ENCODE measurements at regions not wholly inside any gene's neighbourhood (a gene's known extent, or its start where the extent isn't known, plus 50 kb on each side); places are given as distances from the start of the nearest gene placed in this dataset.
"Not testable (repeated sequence)": the region's sequence is repeated elsewhere in the genome, so short reads cannot be mapped to it uniquely, and the experiment has no call there.

DNA sequence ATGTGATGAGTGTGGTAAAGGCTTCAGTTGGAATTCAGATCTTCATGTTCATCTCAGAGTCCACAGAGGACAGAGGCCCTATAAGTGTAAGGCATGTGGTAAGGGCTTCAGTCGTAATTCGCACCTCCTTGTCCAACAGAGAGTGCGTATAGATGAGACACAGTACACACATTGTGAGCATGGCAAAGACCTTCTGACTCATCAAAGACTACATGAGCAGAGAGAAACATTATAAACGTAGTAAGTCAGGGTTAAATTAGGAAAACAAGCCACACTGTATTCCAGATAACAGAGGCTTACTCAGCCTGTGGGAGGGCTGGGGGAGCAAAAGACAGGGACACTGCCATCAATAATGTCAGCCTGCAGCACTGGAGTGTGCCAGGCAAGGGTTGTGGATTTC lies 706.2 kb upstream of the DEFB115 start:
- TF ChIP-seq, protein P1, sequence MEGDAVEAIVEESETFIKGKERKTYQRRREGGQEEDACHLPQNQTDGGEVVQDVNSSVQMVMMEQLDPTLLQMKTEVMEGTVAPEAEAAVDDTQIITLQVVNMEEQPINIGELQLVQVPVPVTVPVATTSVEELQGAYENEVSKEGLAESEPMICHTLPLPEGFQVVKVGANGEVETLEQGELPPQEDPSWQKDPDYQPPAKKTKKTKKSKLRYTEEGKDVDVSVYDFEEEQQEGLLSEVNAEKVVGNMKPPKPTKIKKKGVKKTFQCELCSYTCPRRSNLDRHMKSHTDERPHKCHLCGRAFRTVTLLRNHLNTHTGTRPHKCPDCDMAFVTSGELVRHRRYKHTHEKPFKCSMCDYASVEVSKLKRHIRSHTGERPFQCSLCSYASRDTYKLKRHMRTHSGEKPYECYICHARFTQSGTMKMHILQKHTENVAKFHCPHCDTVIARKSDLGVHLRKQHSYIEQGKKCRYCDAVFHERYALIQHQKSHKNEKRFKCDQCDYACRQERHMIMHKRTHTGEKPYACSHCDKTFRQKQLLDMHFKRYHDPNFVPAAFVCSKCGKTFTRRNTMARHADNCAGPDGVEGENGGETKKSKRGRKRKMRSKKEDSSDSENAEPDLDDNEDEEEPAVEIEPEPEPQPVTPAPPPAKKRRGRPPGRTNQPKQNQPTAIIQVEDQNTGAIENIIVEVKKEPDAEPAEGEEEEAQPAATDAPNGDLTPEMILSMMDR (conservative IDR thresholded peaks at IDR 0.05) = not testable (repeated sequence)
- not testable (repeated sequence) for TF ChIP-seq EZH2 (IDR thresholded peaks at IDR 0.05; ENCODE audit: low read depth)
